ENCODE measurements at regions not wholly inside any gene's neighbourhood (a gene's known extent, or its start where the extent isn't known, plus 50 kb on each side); places are given as distances from the start of the nearest gene placed in this dataset.

DNA sequence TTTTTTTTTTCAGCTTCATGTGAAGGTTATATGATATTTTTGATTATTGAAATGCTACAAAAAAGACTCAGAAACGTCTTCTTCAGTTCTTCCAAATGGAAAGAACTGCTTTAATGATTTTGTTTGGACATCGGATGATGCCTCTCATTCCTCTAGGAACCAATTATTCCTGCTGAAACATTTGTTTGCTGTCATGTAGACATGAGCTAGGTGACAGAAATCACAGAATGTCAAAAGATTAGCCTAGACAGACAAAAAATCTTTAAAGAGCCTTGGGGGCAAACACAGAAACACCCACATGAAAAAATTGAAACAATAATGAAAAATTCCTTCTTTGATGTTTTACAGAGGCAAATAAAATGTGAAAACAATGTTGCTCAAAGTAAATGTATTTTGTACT is 244.2 kb upstream of the EDIL3 start:
- H3K27ac ChIP-seq: no peak overlapping the region
- no peaks in the 10 kb centered on the region for H3K9me2 ChIP-seq (replicated peaks; ENCODE audit: insufficient read depth)
- WGBS (ENCODE audit: low lambda C conversion rate, missing lambda C conversion rate): 87% methylated on average over 2 of the region's 2 CpGs
- no peak for DNase-seq (ENCODE audit: low spot score)
- TF ChIP-seq EZH2phosphoT487 (IDR thresholded peaks at IDR 0.05; ENCODE audit: low read depth, severe bottlenecking, unreplicated experiment): no peak
- TF ChIP-seq, protein P1, sequence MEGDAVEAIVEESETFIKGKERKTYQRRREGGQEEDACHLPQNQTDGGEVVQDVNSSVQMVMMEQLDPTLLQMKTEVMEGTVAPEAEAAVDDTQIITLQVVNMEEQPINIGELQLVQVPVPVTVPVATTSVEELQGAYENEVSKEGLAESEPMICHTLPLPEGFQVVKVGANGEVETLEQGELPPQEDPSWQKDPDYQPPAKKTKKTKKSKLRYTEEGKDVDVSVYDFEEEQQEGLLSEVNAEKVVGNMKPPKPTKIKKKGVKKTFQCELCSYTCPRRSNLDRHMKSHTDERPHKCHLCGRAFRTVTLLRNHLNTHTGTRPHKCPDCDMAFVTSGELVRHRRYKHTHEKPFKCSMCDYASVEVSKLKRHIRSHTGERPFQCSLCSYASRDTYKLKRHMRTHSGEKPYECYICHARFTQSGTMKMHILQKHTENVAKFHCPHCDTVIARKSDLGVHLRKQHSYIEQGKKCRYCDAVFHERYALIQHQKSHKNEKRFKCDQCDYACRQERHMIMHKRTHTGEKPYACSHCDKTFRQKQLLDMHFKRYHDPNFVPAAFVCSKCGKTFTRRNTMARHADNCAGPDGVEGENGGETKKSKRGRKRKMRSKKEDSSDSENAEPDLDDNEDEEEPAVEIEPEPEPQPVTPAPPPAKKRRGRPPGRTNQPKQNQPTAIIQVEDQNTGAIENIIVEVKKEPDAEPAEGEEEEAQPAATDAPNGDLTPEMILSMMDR (IDR thresholded peaks at IDR 0.05; ENCODE audit: poor library complexity): no peak
- TF ChIP-seq EZH2 (IDR thresholded peaks at IDR 0.05; ENCODE audit: borderline replicate concordance): no peak
- H3K9me3 ChIP-seq (ENCODE audit: low read depth): no peaks in the 10 kb centered on the region
- no peak overlapping the region for H2AFZ ChIP-seq
- H3K4me3 ChIP-seq: no peak overlapping the region
- no peaks in the 10 kb centered on the region for H3K36me3 ChIP-seq (replicated peaks; ENCODE audit: insufficient read depth, low read depth)
- no peaks in the 10 kb centered on the region for H3K79me2 ChIP-seq
- no peaks in the 10 kb centered on the region for H3K4me1 ChIP-seq (ENCODE audit: insufficient read depth)
- H3K4me2 ChIP-seq: no peak overlapping the region
- no peaks in the 10 kb centered on the region for H3K27me3 ChIP-seq
- H4K20me1 ChIP-seq (ENCODE audit: insufficient read depth, poor library complexity, severe bottlenecking): no peaks in the 10 kb centered on the region

DNA sequence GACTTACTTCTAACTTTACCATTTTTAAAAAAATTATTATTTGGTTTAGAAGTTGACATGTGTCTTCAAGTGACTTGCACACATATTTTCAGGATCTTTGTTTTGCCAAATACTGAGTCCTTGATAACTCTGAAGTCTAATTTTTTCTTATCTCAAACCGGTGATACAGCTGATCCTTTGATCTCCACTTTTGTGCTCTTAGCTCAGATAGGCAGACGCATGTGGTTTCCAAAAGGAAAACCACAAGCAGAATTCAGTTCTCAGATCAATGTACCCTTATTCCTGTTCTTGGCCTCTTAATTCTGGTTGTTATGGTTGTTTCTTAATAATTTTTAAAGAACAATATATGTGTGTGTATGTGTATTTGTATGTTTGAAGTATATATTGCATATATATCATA is 238.3 kb upstream of the EDIL3 start:
- no peaks in the 10 kb centered on the region for H4K20me1 ChIP-seq (ENCODE audit: insufficient read depth, poor library complexity, severe bottlenecking)
- H3K4me3 ChIP-seq: no peak overlapping the region
- 32% methylated on average over 2 of the region's 2 CpGs for WGBS (ENCODE audit: low lambda C conversion rate, missing lambda C conversion rate)
- no peaks in the 10 kb centered on the region for H3K36me3 ChIP-seq (replicated peaks; ENCODE audit: insufficient read depth, low read depth)
- TF ChIP-seq EZH2phosphoT487 (IDR thresholded peaks at IDR 0.05; ENCODE audit: low read depth, severe bottlenecking, unreplicated experiment) (no peak), EZH2 (IDR thresholded peaks at IDR 0.05; ENCODE audit: borderline replicate concordance) (no peak)
- TF ChIP-seq, protein P1 (IDR thresholded peaks at IDR 0.05; ENCODE audit: poor library complexity): no peak
- no peak overlapping the region for H2AFZ ChIP-seq
- no peak overlapping the region for H3K27ac ChIP-seq
- H3K4me1 ChIP-seq (ENCODE audit: insufficient read depth): no peaks in the 10 kb centered on the region
- H3K27me3 ChIP-seq: no peaks in the 10 kb centered on the region
- no peak overlapping the region for H3K4me2 ChIP-seq
- no peak for DNase-seq (ENCODE audit: low spot score)
- H3K9me2 ChIP-seq (replicated peaks; ENCODE audit: insufficient read depth): no peaks in the 10 kb centered on the region
- no peaks in the 10 kb centered on the region for H3K9me3 ChIP-seq (ENCODE audit: low read depth)
- H3K79me2 ChIP-seq: no peaks in the 10 kb centered on the region

DNA sequence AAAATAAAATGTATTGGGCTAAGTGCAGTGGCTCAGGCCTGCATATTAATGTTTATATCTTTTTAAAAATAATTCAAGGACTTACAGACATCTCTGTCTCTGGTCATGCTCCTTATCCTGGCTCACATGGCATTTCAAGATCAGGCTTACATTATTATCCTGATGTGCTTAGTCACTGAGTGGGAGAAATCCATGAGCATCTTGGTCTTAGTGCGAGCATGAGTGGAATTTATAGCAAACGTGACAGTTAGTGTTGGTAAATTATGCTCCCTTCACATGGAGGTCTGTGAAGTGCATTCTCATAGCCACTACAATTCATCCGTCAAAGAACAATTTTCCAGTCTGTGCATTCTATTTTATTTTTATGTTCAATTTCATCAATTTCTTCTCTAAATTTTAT is 237.8 kb upstream of the EDIL3 start:
- Histone ChIP-seq H3K36me3 (replicated peaks; ENCODE audit: insufficient read depth, low read depth) (no peaks in the 10 kb centered on the region), H2AFZ (no peak overlapping the region), H3K27ac (no peak overlapping the region), H4K20me1 (ENCODE audit: insufficient read depth, poor library complexity, severe bottlenecking) (no peaks in the 10 kb centered on the region), H3K9me2 (replicated peaks; ENCODE audit: insufficient read depth) (no peaks in the 10 kb centered on the region), H3K4me3 (no peak overlapping the region), H3K4me1 (ENCODE audit: insufficient read depth) (no peaks in the 10 kb centered on the region), H3K4me2 (no peak overlapping the region), H3K9me3 (ENCODE audit: low read depth) (no peaks in the 10 kb centered on the region), H3K79me2 (no peaks in the 10 kb centered on the region), H3K27me3 (no peaks in the 10 kb centered on the region)
- no peak for TF ChIP-seq EZH2 (IDR thresholded peaks at IDR 0.05; ENCODE audit: borderline replicate concordance)
- no peak for TF ChIP-seq EZH2phosphoT487 (IDR thresholded peaks at IDR 0.05; ENCODE audit: low read depth, severe bottlenecking, unreplicated experiment)
- TF ChIP-seq, protein P1 (IDR thresholded peaks at IDR 0.05; ENCODE audit: poor library complexity): no peak
- DNase-seq (ENCODE audit: low spot score): no peak
- whole genome bisulfite sequencing (ENCODE audit: low lambda C conversion rate, missing lambda C conversion rate): 58% methylated on average over 3 of the region's 3 CpGs

DNA sequence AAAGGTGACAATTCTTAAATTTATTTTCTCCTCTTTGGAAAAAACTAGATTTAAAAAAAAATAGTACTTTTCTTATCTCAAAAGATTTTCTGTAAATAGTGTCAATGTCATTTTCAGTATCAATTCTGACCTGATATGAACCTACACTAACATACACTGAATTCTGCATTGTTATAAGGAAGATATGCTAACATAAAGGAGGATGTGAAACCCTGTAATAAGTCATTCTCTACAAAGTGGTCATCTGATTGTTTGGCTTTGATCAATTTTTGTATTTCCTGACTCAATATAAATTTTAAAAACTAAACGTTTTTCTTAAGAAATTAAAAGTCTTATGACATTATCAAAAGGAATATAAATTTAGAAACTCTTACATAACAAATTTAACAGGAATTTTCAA is 233.6 kb upstream of the EDIL3 start:
- Histone ChIP-seq H2AFZ (no peak overlapping the region), H3K9me2 (replicated peaks; ENCODE audit: insufficient read depth) (no peaks in the 10 kb centered on the region), H3K4me3 (no peak overlapping the region), H3K36me3 (replicated peaks; ENCODE audit: insufficient read depth, low read depth) (no peaks in the 10 kb centered on the region), H4K20me1 (ENCODE audit: insufficient read depth, poor library complexity, severe bottlenecking) (no peaks in the 10 kb centered on the region), H3K9me3 (ENCODE audit: low read depth) (no peaks in the 10 kb centered on the region), H3K79me2 (no peaks in the 10 kb centered on the region), H3K4me2 (no peak overlapping the region), H3K27me3 (no peaks in the 10 kb centered on the region), H3K27ac (no peak overlapping the region), H3K4me1 (ENCODE audit: insufficient read depth) (no peaks in the 10 kb centered on the region)
- WGBS (ENCODE audit: low lambda C conversion rate, missing lambda C conversion rate): 77% methylated on average over 1 of the region's 1 CpG
- DNase-seq (ENCODE audit: low spot score): no peak
- TF ChIP-seq, protein P1 (IDR thresholded peaks at IDR 0.05; ENCODE audit: poor library complexity): no peak
- TF ChIP-seq EZH2 (IDR thresholded peaks at IDR 0.05; ENCODE audit: borderline replicate concordance) (no peak), EZH2phosphoT487 (IDR thresholded peaks at IDR 0.05; ENCODE audit: low read depth, severe bottlenecking, unreplicated experiment) (no peak)

Data from hepatocyte (in vitro differentiated cells).